ENCODE measurements at regions not wholly inside any gene's neighbourhood (a gene's known extent, or its start where the extent isn't known, plus 50 kb on each side); places are given as distances from the start of the nearest gene placed in this dataset.

DNA sequence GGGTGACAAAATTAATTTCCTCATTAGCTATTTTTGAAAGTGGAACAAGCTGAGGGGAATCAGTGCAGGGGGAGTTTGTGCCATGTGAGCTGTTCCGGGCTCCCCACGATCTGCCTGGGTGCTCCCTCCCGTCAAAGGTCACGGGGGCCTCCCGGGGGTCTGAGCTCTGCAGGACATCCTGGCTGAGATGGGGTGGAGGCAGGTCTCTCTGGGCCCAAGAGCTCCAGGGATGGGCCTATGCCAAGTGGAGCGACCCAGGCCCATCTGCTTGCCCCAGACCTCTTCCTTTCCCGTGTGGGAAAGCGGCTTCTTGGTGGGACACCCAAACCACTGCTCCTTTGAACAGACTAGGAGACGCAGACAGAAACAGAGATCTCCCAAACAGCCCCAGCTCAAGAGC, 143.3 kb upstream of the ID2 start:
- peak overlapping the region; percentile 62 for H3K27ac Mint-ChIP-seq
- DNase-seq (ENCODE audit: extremely low spot score, unreplicated experiment): no peak
- peaks cover 72% of the 10 kb centered on the region for H3K4me1 Mint-ChIP-seq (ENCODE audit: unreplicated experiment)

GRCh38 chr2:8538931-8539621, 142.8 kb upstream of the ID2 start:
- Mint-ChIP-seq H3K27me3 (no peaks in the 10 kb centered on the region), H3K4me3 (peak overlapping the region; percentile 80), H3K4me1 (ENCODE audit: unreplicated experiment) (peaks cover 75% of the 10 kb centered on the region), H3K27ac (peak overlapping the region; percentile 97), H3K9me3 (no peaks in the 10 kb centered on the region), H3K36me3 (no peaks in the 10 kb centered on the region)
- no peak for DNase-seq (ENCODE audit: extremely low spot score, unreplicated experiment)
- TF ChIP-seq, protein P1, sequence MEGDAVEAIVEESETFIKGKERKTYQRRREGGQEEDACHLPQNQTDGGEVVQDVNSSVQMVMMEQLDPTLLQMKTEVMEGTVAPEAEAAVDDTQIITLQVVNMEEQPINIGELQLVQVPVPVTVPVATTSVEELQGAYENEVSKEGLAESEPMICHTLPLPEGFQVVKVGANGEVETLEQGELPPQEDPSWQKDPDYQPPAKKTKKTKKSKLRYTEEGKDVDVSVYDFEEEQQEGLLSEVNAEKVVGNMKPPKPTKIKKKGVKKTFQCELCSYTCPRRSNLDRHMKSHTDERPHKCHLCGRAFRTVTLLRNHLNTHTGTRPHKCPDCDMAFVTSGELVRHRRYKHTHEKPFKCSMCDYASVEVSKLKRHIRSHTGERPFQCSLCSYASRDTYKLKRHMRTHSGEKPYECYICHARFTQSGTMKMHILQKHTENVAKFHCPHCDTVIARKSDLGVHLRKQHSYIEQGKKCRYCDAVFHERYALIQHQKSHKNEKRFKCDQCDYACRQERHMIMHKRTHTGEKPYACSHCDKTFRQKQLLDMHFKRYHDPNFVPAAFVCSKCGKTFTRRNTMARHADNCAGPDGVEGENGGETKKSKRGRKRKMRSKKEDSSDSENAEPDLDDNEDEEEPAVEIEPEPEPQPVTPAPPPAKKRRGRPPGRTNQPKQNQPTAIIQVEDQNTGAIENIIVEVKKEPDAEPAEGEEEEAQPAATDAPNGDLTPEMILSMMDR (conservative IDR thresholded peaks at IDR 0.05): no peak

More for the DNA sequence above, 143.3 kb upstream of the ID2 start:
- no peaks in the 10 kb centered on the region for H3K9me3 Mint-ChIP-seq
- no peaks in the 10 kb centered on the region for H3K36me3 Mint-ChIP-seq
- H3K27me3 Mint-ChIP-seq: no peaks in the 10 kb centered on the region
- no peak overlapping the region for H3K4me3 Mint-ChIP-seq
- TF ChIP-seq, protein P1 (conservative IDR thresholded peaks at IDR 0.05): no peak

GRCh38 chr2:8539743-8540551, 141.9 kb upstream of the ID2 start:
- Mint-ChIP-seq H3K36me3 (no peaks in the 10 kb centered on the region), H3K9me3 (no peaks in the 10 kb centered on the region), H3K4me1 (ENCODE audit: unreplicated experiment) (peaks cover 75% of the 10 kb centered on the region), H3K27me3 (no peaks in the 10 kb centered on the region), H3K4me3 (peak overlapping the region; percentile 80), H3K27ac (peak overlapping the region; percentile 97)
- no peak for DNase-seq (ENCODE audit: extremely low spot score, unreplicated experiment)
- TF ChIP-seq, protein P1 (conservative IDR thresholded peaks at IDR 0.05): no peak

- Mint-ChIP-seq H3K9me3 (no peaks in the 10 kb centered on the region), H3K27ac (peak overlapping the region; percentile 97), H3K27me3 (no peaks in the 10 kb centered on the region), H3K4me3 (no peak overlapping the region), H3K4me1 (ENCODE audit: unreplicated experiment) (peaks cover 71% of the 10 kb centered on the region), H3K36me3 (no peaks in the 10 kb centered on the region)
- TF ChIP-seq, protein P1 (conservative IDR thresholded peaks at IDR 0.05): no peak
- DNase-seq (ENCODE audit: extremely low spot score, unreplicated experiment): no peak
These were observed 141.3 kb upstream of the ID2 start for GRCh38 chr2:8540552-8541055.

DNA sequence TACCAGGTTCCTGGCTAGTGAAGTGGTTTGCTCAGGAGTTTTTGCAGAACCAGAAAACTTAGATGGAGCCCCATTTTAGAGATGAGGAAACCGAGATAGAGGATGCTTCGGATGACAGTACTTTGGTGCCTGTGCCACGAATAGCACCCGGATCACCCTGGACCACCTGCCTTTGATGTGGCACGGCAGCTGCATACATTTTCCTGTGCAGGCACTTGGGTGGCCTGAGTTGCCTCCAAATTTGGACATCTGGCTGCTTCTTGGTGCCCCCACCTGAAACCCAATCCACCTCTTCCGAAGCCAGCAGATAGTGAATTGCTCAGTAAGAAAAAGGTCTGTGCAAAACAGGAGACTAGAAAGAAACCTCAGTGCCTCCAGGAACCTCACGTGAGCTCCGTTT, 140.6 kb upstream of the ID2 start:
- Mint-ChIP-seq H3K27ac (peak overlapping the region; percentile 97), H3K9me3 (no peaks in the 10 kb centered on the region), H3K4me1 (ENCODE audit: unreplicated experiment) (peaks cover 65% of the 10 kb centered on the region), H3K36me3 (no peaks in the 10 kb centered on the region), H3K4me3 (no peak overlapping the region), H3K27me3 (no peaks in the 10 kb centered on the region)
- TF ChIP-seq, protein P1 (conservative IDR thresholded peaks at IDR 0.05): no peak
- DNase-seq (ENCODE audit: extremely low spot score, unreplicated experiment): no peak

Measured in type B pancreatic cell (in vitro differentiated cells).